ENCODE measurements at regions not wholly inside any gene's neighbourhood (a gene's known extent, or its start where the extent isn't known, plus 50 kb on each side); places are given as distances from the start of the nearest gene placed in this dataset.
A peak's percentile ranks its signal among the peaks of the same experiment; 100 is the strongest.

- no peak overlapping the region for H3K27ac ChIP-seq
- peak in 2 of 7 donors; percentile 25 to 27 for DNase-seq
- no peaks in the 10 kb centered on the region for H3K4me1 ChIP-seq (replicated peaks in 1 of 2)
- TF ChIP-seq CTCF (IDR thresholded peaks at IDR 0.05): no peak
- no peak for TF ChIP-seq POLR2A (IDR thresholded peaks at IDR 0.05)
- intact Hi-C loops (cut with DNase I): no loop called here
- no peaks in the 10 kb centered on the region for H3K36me3 ChIP-seq (replicated peaks in 1 of 2)
- no peaks in the 10 kb centered on the region for H3K27me3 ChIP-seq
- no peaks in the 10 kb centered on the region for H3K9me3 ChIP-seq (replicated peaks in 1 of 3)
- 83 to 88% (median 86%) methylated on average over 1 of the region's 1 CpG for WGBS, 4 donors
- no peak overlapping the region for H3K4me3 ChIP-seq
Measured at GRCh38 chr6:134413241-134413643, 95.3 kb upstream of the SGK1 start.

GRCh38 chr6:134410541-134410940 is 92.6 kb upstream of the SGK1 start:
- Histone ChIP-seq H3K4me1 (replicated peaks in 1 of 2) (no peaks in the 10 kb centered on the region), H3K9me3 (replicated peaks in 1 of 3) (no peaks in the 10 kb centered on the region), H3K36me3 (replicated peaks in 1 of 2) (no peaks in the 10 kb centered on the region), H3K4me3 (no peak overlapping the region), H3K27ac (no peak overlapping the region), H3K27me3 (no peaks in the 10 kb centered on the region)
- DNase-seq: no peak
- intact Hi-C loops (cut with DNase I): no loop called here
- TF ChIP-seq CTCF (IDR thresholded peaks at IDR 0.05) (no peak), POLR2A (IDR thresholded peaks at IDR 0.05) (no peak)
- 65 to 89% (median 76%) methylated on average over 1 of the region's 1 CpG for WGBS, 4 donors

- H3K36me3 ChIP-seq (replicated peaks in 1 of 2): no peaks in the 10 kb centered on the region
Measured at GRCh38 chr6:134407791-134408190, 89.9 kb upstream of the SGK1 start.

GRCh38 chr6:134406311-134406710 is 88.4 kb upstream of the SGK1 start:
- TF ChIP-seq CTCF (IDR thresholded peaks at IDR 0.05): no peak
- no peak for TF ChIP-seq POLR2A (IDR thresholded peaks at IDR 0.05)
- Histone ChIP-seq H3K27ac (no peak overlapping the region), H3K4me1 (replicated peaks in 1 of 2) (no peaks in the 10 kb centered on the region), H3K9me3 (replicated peaks in 1 of 3) (no peaks in the 10 kb centered on the region), H3K36me3 (replicated peaks in 1 of 2) (no peaks in the 10 kb centered on the region), H3K27me3 (no peaks in the 10 kb centered on the region), H3K4me3 (no peak overlapping the region)
- DNase-seq: no peak
- intact Hi-C loops (cut with DNase I): no loop called here
- 76 to 97% (median 96%) methylated on average over 7 of the region's 7 CpGs for WGBS, 4 donors

More at GRCh38 chr6:134407791-134408190, 89.9 kb upstream of the SGK1 start:
- Histone ChIP-seq H3K4me1 (replicated peaks in 1 of 2) (no peaks in the 10 kb centered on the region), H3K27ac (no peak overlapping the region), H3K4me3 (no peak overlapping the region), H3K27me3 (no peaks in the 10 kb centered on the region), H3K9me3 (replicated peaks in 1 of 3) (no peaks in the 10 kb centered on the region)
- 82 to 97% (median 92%) methylated on average over 2 of the region's 2 CpGs for WGBS, 4 donors
- DNase-seq: no peak
- no peak for TF ChIP-seq POLR2A (IDR thresholded peaks at IDR 0.05)
- no peak for TF ChIP-seq CTCF (IDR thresholded peaks at IDR 0.05)
- intact Hi-C loops (cut with DNase I): no loop called here

Data from adrenal gland (tissue), 9 donors.